ENCODE measurements at regions not wholly inside any gene's neighbourhood (a gene's known extent, or its start where the extent isn't known, plus 50 kb on each side); places are given as distances from the start of the nearest gene placed in this dataset.

- no peak for TF ChIP-seq CTCF (conservative IDR thresholded peaks at IDR 0.05; ENCODE audit: low read length)
- no peak for DNase-seq (ENCODE audit: low read depth)
- no peak overlapping the region for H3K4me3 ChIP-seq (ENCODE audit: low read length)
Observed at GRCh38 chr2:187126247-187127005, 277.5 kb upstream of the ZSWIM2 start.

- no peak for DNase-seq (ENCODE audit: low read depth)
- no peak for TF ChIP-seq CTCF (conservative IDR thresholded peaks at IDR 0.05; ENCODE audit: low read length)
- no peak overlapping the region for H3K4me3 ChIP-seq (ENCODE audit: low read length)
Observed at GRCh38 chr2:187125318-187125717, 276.3 kb upstream of the ZSWIM2 start.

GRCh38 chr2:187124529-187124928 is 275.6 kb upstream of the ZSWIM2 start:
- TF ChIP-seq CTCF (conservative IDR thresholded peaks at IDR 0.05; ENCODE audit: low read length) = no peak
- DNase-seq (ENCODE audit: low read depth) = no peak
- no peak overlapping the region for H3K4me3 ChIP-seq (ENCODE audit: low read length)

- no peak for DNase-seq (ENCODE audit: low read depth)
- no peak for TF ChIP-seq CTCF (conservative IDR thresholded peaks at IDR 0.05; ENCODE audit: low read length)
- H3K4me3 ChIP-seq (ENCODE audit: low read length) = no peak overlapping the region
Observed at GRCh38 chr2:187118331-187119099, 269.5 kb upstream of the ZSWIM2 start.

- no peak overlapping the region for H3K4me3 ChIP-seq (ENCODE audit: low read length)
- no peak for DNase-seq (ENCODE audit: low read depth)
- TF ChIP-seq CTCF (conservative IDR thresholded peaks at IDR 0.05; ENCODE audit: low read length) = no peak
Observed at GRCh38 chr2:187117483-187117882, 268.5 kb upstream of the ZSWIM2 start.

- no peak overlapping the region for H3K4me3 ChIP-seq (ENCODE audit: low read length)
- DNase-seq (ENCODE audit: low read depth) = no peak
- TF ChIP-seq CTCF (conservative IDR thresholded peaks at IDR 0.05; ENCODE audit: low read length) = no peak
Observed at GRCh38 chr2:187115627-187116026, 266.7 kb upstream of the ZSWIM2 start.

GRCh38 chr2:187107001-187107400 is 258.0 kb upstream of the ZSWIM2 start:
- TF ChIP-seq CTCF (conservative IDR thresholded peaks at IDR 0.05; ENCODE audit: low read length) = no peak
- DNase-seq (ENCODE audit: low read depth) = no peak

More at GRCh38 chr2:187107001-187107400, 258.0 kb upstream of the ZSWIM2 start:
- H3K4me3 ChIP-seq (ENCODE audit: low read length) = no peak overlapping the region

All from AG10803 (cell line).